Small intestine (tissue), 7 donors: ENCODE measurements at regions not wholly inside any gene's neighbourhood (a gene's known extent, or its start where the extent isn't known, plus 50 kb on each side); places are given as distances from the start of the nearest gene placed in this dataset.
A peak's percentile ranks its signal among the peaks of the same experiment; 100 is the strongest.

Source experiments
- DNase-seq, 2 donors: peaks; one replicate each; pipeline versions ENCODE4 v3.0.0 to v3.0.0-alpha.2; 2013
- FAIRE-seq: peaks from 2 replicates; lab custom pipeline; 2012; peaks lifted over from hg19 to GRCh38; lab: Jason Lieb, UNC
- H3K27ac ChIP-seq, 3 donors: one replicate each; pipeline ENCODE4 v1.5.1; 2013; ENCODE audit warnings: low read length in 2 of 3, mild to moderate bottlenecking in 2 of 3, control low read depth in 1 of 3, inconsistent platforms in 1 of 3, low read depth in 1 of 3, moderate library complexity in 1 of 3
- H3K27me3 ChIP-seq, 3 donors: one replicate each; pipeline ENCODE4 v1.6.1; 2013; ENCODE audit warnings: low read length in 3 of 3, inconsistent platforms in 1 of 3; ENCODE audit not compliant: control insufficient read depth in 3 of 3, insufficient read depth in 3 of 3
- H3K36me3 ChIP-seq, 3 donors: one replicate each; pipeline ENCODE4 v1.6.1; 2013; ENCODE audit warnings: low read length in 3 of 3, inconsistent platforms in 1 of 3, low read depth in 1 of 3, mild to moderate bottlenecking in 1 of 3, moderate library complexity in 1 of 3; ENCODE audit not compliant: control insufficient read depth in 3 of 3, insufficient read depth in 2 of 3
- H3K4me1 ChIP-seq, 3 donors: one replicate each; pipeline ENCODE4 v1.6.1; 2013; ENCODE audit warnings: low read length in 2 of 3, inconsistent platforms in 1 of 3, low read depth in 1 of 3, mild to moderate bottlenecking in 1 of 3, moderate library complexity in 1 of 3; ENCODE audit not compliant: control insufficient read depth in 3 of 3, insufficient read depth in 2 of 3
- H3K4me3 ChIP-seq, 3 donors: one replicate each; pipeline ENCODE4 v1.5.1; 2013; ENCODE audit warnings: low read length in 3 of 3, control low read depth in 1 of 3, inconsistent platforms in 1 of 3, low read depth in 1 of 3, mild to moderate bottlenecking in 1 of 3, moderate library complexity in 1 of 3
- H3K9me3 ChIP-seq, 2 donors: one replicate each; pipeline ENCODE4 v1.6.1; 2013; ENCODE audit warnings: low read depth in 1 of 2, low read length in 1 of 2; ENCODE audit not compliant: control insufficient read depth in 2 of 2, insufficient read depth in 1 of 2
- WGBS, 3 donors: extraction: QIAGEN DNeasy Blood & Tissue Kit; methylation state at CpG; one replicate each; pipeline ENCODE4 v1.1.7; 2013; 5-methylcytosine and 5-hydroxymethylcytosine counted together
- donor health status: healthy with polysubstance abuse.
- donor health status: control.
- donor health status: control.
- donor health status: Bipolar disorder and iron deficiency.
- donor health status: healthy.

DNA sequence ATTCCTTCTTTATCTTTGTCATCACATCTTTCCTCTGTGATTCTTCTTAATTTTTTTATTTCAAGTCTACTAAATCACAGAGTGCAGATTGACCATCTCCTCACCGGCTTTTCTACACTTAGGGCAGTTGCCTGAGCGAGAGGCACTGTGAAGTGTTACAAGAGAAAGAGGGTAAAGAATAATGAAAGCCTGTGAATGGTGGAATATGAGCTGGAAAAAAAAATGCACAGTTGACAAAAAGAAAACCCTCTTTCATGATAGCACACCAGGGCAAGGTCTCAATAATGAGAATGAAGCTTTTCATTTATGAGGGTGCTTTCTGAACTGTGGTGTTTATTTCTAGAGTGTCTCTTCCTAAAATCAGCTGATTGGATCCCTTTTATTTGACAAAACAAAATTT, 106.2 kb upstream of the PDE3A start:
- Histone ChIP-seq H3K36me3 (no peaks in the 10 kb centered on the region), H3K4me1 (no peaks in the 10 kb centered on the region), H3K4me3 (no peak overlapping the region), H3K9me3 (no peaks in the 10 kb centered on the region), H3K27ac (no peak overlapping the region), H3K27me3 (no peaks in the 10 kb centered on the region)
- no peak for DNase-seq
- FAIRE-seq = no peak
- 89 to 96% (median 92%) methylated on average over 2 of the region's 2 CpGs for WGBS, 3 donors

DNA sequence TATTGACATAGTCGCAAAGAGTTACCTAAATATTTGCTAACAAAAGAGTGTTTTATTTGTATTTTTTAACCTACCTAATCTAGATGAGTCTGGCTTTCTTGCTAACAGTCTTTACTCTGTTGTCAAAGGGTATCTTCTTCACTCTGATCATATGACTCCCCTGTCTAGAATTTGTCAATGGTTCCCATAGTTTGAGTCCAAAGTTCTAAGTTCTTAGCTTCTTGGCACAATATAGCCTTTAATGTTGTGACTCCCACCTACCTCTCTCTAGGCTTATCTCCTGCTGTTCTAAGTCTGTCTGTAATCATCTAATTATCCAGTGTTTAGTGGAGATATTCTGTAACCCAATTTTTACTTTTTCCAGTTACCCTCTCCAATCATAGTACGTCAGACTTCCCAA, 104.3 kb upstream of the PDE3A start:
- WGBS, 3 donors = 90 to 97% (median 94%) methylated on average over 2 of the region's 2 CpGs
- peak in 1 of 2 donors; percentile 50 for DNase-seq
- no peaks in the 10 kb centered on the region for H3K4me1 ChIP-seq

DNA sequence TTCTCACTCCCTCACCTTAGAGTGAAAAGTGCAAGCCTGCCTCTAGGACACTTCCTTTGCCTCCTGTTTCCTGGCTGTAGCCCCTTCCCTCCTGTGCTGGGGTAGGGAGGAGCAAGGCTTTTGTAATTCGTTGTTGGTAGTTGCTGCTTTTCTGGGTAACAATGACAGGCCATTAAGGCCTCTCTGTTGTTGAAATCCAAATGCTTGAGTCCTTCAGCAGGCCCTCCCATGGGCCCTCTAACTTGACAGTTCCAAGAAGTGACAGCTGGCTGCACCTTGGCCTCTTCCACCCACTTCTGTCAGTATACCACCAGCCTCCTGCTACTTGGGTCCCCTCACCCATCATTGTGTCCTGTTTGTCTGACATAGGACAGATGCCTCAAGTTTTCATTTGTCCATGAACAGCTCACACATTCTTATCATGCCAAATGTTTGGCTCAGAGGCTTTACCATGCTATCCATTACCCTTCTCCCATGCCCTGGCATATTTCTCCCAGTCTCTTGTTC, 103.7 kb upstream of the PDE3A start:
- no peaks in the 10 kb centered on the region for H3K9me3 ChIP-seq
- no peaks in the 10 kb centered on the region for H3K27me3 ChIP-seq
- 59 to 67% (median 67%) methylated on average over 1 of the region's 1 CpG for WGBS, 3 donors
- no peak overlapping the region for H3K27ac ChIP-seq
- DNase-seq (no peak), FAIRE-seq (no peak)
- no peak overlapping the region for H3K4me3 ChIP-seq
- H3K36me3 ChIP-seq = no peaks in the 10 kb centered on the region
- no peaks in the 10 kb centered on the region for H3K4me1 ChIP-seq

More for the DNA sequence above, 104.3 kb upstream of the PDE3A start:
- FAIRE-seq = no peak
- Histone ChIP-seq H3K27me3 (no peaks in the 10 kb centered on the region), H3K36me3 (no peaks in the 10 kb centered on the region), H3K4me3 (no peak overlapping the region), H3K27ac (no peak overlapping the region), H3K9me3 (no peaks in the 10 kb centered on the region)

DNA sequence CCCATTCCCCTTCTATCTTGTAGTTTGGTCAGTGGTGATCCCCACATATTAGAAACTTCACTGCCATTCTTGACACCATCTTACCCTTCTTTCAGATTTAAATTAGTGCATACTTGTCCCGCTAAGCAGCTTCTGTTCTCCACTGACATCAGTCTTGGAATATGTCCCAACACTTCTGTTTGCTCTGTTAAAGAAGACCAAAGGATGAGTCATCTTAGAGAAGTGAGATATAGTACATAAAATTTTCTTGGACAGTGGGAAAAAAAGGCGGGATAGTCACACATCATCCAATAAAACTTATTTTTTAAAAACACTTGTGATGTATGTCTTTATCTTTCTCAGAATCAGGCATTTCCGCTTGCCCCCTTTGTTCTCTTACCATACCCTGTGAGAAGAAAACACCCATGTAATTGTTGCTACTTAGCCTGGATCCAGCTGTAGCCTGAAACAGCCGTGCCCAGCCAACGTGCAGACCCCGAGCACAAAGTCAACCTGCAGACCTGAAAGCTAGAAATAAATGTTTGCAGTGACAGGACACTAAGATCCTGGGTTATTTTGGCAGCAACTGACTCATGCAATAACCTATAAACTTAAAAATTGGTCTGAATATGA, 100.1 kb upstream of the PDE3A start:
- Histone ChIP-seq H3K4me1 (no peaks in the 10 kb centered on the region), H3K9me3 (no peaks in the 10 kb centered on the region), H3K36me3 (no peaks in the 10 kb centered on the region), H3K4me3 (no peak overlapping the region), H3K27ac (no peak overlapping the region), H3K27me3 (no peaks in the 10 kb centered on the region)
- 86 to 92% (median 90%) methylated on average over 6 of the region's 6 CpGs for WGBS, 3 donors
- DNase-seq (no peak), FAIRE-seq (no peak)

DNA sequence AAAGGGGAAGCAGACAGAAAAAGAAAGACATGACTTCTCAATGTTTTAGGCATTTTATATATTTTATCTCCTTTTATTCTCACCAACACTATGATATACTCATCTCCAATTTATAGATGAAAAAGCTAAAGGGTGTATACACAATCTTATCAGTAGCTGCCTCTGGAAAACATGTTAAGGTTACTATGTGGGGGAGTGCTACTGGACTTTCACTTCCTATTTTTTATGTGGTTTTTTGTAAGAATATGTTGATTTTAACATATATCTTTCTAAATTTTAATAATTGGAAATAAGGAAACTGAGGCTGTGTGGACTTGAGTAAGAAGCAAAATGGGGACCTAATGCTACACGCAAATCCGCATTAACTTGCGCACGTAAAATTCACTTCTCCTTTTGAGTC, 99.6 kb upstream of the PDE3A start:
- H3K27ac ChIP-seq = no peak overlapping the region
- WGBS, 3 donors = 97 to 99% (median 98%) methylated on average over 4 of the region's 4 CpGs
- no peaks in the 10 kb centered on the region for H3K9me3 ChIP-seq
- no peak for DNase-seq
- H3K4me1 ChIP-seq = no peaks in the 10 kb centered on the region
- H3K36me3 ChIP-seq = no peaks in the 10 kb centered on the region
- no peak overlapping the region for H3K4me3 ChIP-seq
- H3K27me3 ChIP-seq = no peaks in the 10 kb centered on the region
- no peak for FAIRE-seq

DNA sequence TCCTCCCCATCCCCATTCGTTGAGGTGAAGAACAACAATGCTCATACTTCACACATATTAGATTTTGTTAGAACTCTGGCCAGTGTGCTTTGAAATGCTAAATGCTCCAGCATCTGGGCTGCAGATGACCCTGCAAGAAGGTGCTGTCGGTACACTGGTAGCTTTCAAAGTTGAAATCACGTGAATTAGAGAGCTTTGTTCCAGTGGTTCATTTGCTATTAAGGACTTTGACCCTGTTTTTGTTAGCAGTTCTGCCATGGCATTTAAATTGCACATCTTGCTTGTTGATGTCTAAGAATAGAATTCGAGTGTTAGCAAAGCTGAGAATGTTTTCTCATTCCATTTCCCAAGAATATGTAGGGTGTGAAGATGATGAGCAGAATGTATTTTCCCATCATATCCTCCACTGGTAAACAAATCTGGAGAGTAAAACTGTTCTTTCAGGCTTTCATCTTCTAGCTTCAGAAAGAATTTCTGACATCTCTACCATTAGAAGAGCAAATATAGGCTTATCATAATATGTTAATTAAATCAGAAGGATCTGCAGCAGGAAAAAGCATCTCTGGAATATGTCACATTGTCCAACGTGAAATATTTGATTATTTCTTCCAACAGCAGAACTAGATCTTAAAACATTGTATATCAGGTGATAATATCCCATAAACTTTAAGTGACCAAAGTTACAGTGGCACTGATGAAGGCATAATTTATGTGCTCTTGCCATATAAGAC, 98.8 kb upstream of the PDE3A start:
- Histone ChIP-seq H3K36me3 (no peaks in the 10 kb centered on the region), H3K27ac (no peak overlapping the region), H3K4me1 (no peaks in the 10 kb centered on the region), H3K4me3 (no peak overlapping the region), H3K9me3 (no peaks in the 10 kb centered on the region), H3K27me3 (no peaks in the 10 kb centered on the region)
- WGBS, 3 donors = 31 to 52% (median 39%) methylated on average over 5 of the region's 5 CpGs
- FAIRE-seq = no peak
- peak; percentile 7 to 8 for DNase-seq

DNA sequence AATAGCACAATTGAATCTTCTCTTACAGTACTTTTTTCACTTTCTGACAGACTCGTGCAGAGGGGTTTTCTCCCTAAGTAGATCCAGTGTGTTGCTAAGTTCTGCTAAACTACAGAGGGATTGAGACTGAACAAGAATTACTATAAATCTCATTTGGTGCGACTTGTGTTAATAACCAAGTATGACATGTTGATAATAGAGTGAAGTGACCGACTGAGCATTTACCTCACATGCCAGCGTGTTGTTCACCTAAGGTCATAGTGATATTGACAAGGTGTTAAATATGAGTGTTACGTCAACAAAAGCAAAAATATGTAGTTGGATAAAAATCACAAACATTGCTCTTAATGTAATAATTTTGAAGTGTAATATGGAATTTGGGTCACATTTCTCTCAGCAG, 97.8 kb upstream of the PDE3A start:
- Histone ChIP-seq H3K9me3 (no peaks in the 10 kb centered on the region), H3K27me3 (no peaks in the 10 kb centered on the region), H3K27ac (no peak overlapping the region), H3K36me3 (no peaks in the 10 kb centered on the region), H3K4me3 (no peak overlapping the region), H3K4me1 (no peaks in the 10 kb centered on the region)
- DNase-seq = no peak
- 88 to 92% (median 89%) methylated on average over 5 of the region's 5 CpGs for WGBS, 3 donors
- no peak for FAIRE-seq

DNA sequence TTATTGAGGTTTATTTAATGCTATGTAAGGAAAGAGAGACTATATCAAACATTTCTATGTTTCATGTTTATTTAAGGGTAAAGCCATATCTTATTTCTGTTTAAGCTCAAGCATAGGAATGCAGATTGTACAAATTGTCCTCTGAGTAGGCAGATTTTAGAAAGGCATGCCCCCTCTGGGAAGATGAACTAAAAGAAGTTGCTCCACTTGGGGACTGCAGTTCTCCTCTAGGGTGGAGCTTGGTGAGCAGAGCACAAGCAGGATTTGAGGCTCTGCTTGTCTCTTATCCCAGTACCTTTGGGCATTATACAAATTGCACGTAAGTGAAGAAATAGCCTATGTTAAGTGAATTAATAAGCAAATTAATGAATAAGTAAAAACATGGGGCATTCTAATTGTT, 96.2 kb upstream of the PDE3A start:
- DNase-seq = no peak
- 89 to 94% (median 91%) methylated on average over 1 of the region's 1 CpG for WGBS, 3 donors
- Histone ChIP-seq H3K36me3 (no peaks in the 10 kb centered on the region), H3K27me3 (no peaks in the 10 kb centered on the region), H3K4me1 (no peaks in the 10 kb centered on the region), H3K4me3 (no peak overlapping the region), H3K27ac (no peak overlapping the region), H3K9me3 (no peaks in the 10 kb centered on the region)
- no peak for FAIRE-seq
